Left lung (tissue), 4 donors: ENCODE measurements at regions not wholly inside any gene's neighbourhood (a gene's known extent, or its start where the extent isn't known, plus 50 kb on each side); places are given as distances from the start of the nearest gene placed in this dataset.

Experiments used
- ATAC-seq: fragments of 200-7000 bp; cut with Tn5 transposase; one replicate; pipeline ENCODE4 v1.9.1; 2020; ENCODE audit warnings: moderate library complexity
- DNase-seq, 4 donors: peaks; one replicate each; pipeline ENCODE4 v3.0.0-alpha.2; 2013 to 2020
- H3K27ac ChIP-seq, 2 donors: fragments of 200-600 bp; sonication (generic) in 1 of 2; one replicate each; pipeline versions ENCODE4 v1.5.0 to v1.8.0; 2020 to 2021
- H3K27me3 ChIP-seq, 2 donors: fragments of 200-600 bp; sonication (generic) in 1 of 2; one replicate each; pipeline versions ENCODE4 v1.5.0 to v1.8.0; 2020 to 2021
- H3K36me3 ChIP-seq, 2 donors: fragments of 200-600 bp; sonication (generic) in 1 of 2; one replicate each; pipeline versions ENCODE4 v1.5.0 to v1.8.0; 2020 to 2021
- H3K4me1 ChIP-seq, 2 donors: fragments of 200-600 bp; one replicate each; pipeline ENCODE4 v1.8.0; 2021
- H3K4me3 ChIP-seq, 2 donors: fragments of 200-600 bp; sonication (generic) in 1 of 2; one replicate each; pipeline versions ENCODE4 v1.5.0 to v1.8.0; 2020 to 2021; ENCODE audit warnings: mild to moderate bottlenecking in 1 of 2
- H3K9me3 ChIP-seq, 2 donors: fragments of 200-600 bp; sonication (generic) in 1 of 2; one replicate each; pipeline versions ENCODE4 v1.5.0 to v1.8.0; 2020 to 2021
- CTCF ChIP-seq, 2 donors: fragments of 200-600 bp; sonication (generic) in 1 of 2; IDR thresholded peaks; one replicate each; pipeline versions ENCODE4 v1.5.0 to v1.8.0; 2021; ENCODE audit warnings: antibody characterized with exemption in 2 of 2
- intact Hi-C, 2 donors: fragments of 100-400 bp; cut with DNase I; formaldehyde crosslinking; loops; one replicate each; pipeline versions ENCODE4 v1.11.2 to v1.14.2; 2022
- donor health status: DM: no; HTN: yes; CAD: no.
- donor health status: DM: no; HTN: no; CAD: no.

GRCh38 chr6:1062786-1063545, 248.9 kb upstream of the FOXQ1 start:
- DNase-seq (no peak), ATAC-seq (no peak)
- Histone ChIP-seq H3K4me3 (no peak overlapping the region), H3K4me1 (no peaks in the 10 kb centered on the region), H3K27ac (no peak overlapping the region), H3K36me3 (no peaks in the 10 kb centered on the region), H3K27me3 (no peaks in the 10 kb centered on the region), H3K9me3 (no peaks in the 10 kb centered on the region)
- no peak for TF ChIP-seq CTCF (IDR thresholded peaks at IDR 0.05)
- intact Hi-C loops, result no loop called here

GRCh38 chr6:1059596-1059995, 252.3 kb upstream of the FOXQ1 start:
- no peak overlapping the region for H3K4me3 ChIP-seq
- intact Hi-C loops, result no loop called here
- no peaks in the 10 kb centered on the region for H3K36me3 ChIP-seq
- peaks cover 0 to 4% of the 10 kb centered on the region in 2 donors for H3K27me3 ChIP-seq
- no peak for ATAC-seq
- H3K27ac ChIP-seq, result no peak overlapping the region
- no peak for TF ChIP-seq CTCF (IDR thresholded peaks at IDR 0.05)
- H3K4me1 ChIP-seq, result no peaks in the 10 kb centered on the region
- no peaks in the 10 kb centered on the region for H3K9me3 ChIP-seq
- no peak for DNase-seq

GRCh38 chr6:1057490-1058135, 254.3 kb upstream of the FOXQ1 start:
- Histone ChIP-seq H3K27ac (no peak overlapping the region), H3K27me3 (peaks cover 0 to 8% of the 10 kb centered on the region in 2 donors), H3K4me3 (no peak overlapping the region), H3K4me1 (no peaks in the 10 kb centered on the region), H3K9me3 (no peaks in the 10 kb centered on the region), H3K36me3 (no peaks in the 10 kb centered on the region)
- ATAC-seq (no peak), DNase-seq (no peak)
- intact Hi-C loops, result no loop called here
- TF ChIP-seq CTCF (IDR thresholded peaks at IDR 0.05), result no peak

- no peak for ATAC-seq
- intact Hi-C loops, result no loop called here
- TF ChIP-seq CTCF (IDR thresholded peaks at IDR 0.05), result no peak
Measured at GRCh38 chr6:1055015-1055921, 256.6 kb upstream of the FOXQ1 start.

GRCh38 chr6:1054653-1055014, 257.3 kb upstream of the FOXQ1 start:
- H3K4me1 ChIP-seq, result no peaks in the 10 kb centered on the region
- intact Hi-C loops, result no loop called here
- no peak for ATAC-seq
- no peak overlapping the region for H3K4me3 ChIP-seq
- DNase-seq, result no peak
- H3K27ac ChIP-seq, result no peak overlapping the region
- no peaks in the 10 kb centered on the region for H3K9me3 ChIP-seq
- peaks cover 0 to 8% of the 10 kb centered on the region in 2 donors for H3K27me3 ChIP-seq
- no peak for TF ChIP-seq CTCF (IDR thresholded peaks at IDR 0.05)
- H3K36me3 ChIP-seq, result no peaks in the 10 kb centered on the region

More at GRCh38 chr6:1055015-1055921, 256.6 kb upstream of the FOXQ1 start:
- Histone ChIP-seq H3K27ac (no peak overlapping the region), H3K27me3 (peaks cover 0 to 8% of the 10 kb centered on the region in 2 donors), H3K36me3 (no peaks in the 10 kb centered on the region), H3K4me3 (no peak overlapping the region), H3K9me3 (no peaks in the 10 kb centered on the region), H3K4me1 (no peaks in the 10 kb centered on the region)
- no peak for DNase-seq
